WERI-Rb-1 (cell line): ENCODE measurements at regions not wholly inside any gene's neighbourhood (a gene's known extent, or its start where the extent isn't known, plus 50 kb on each side); places are given as distances from the start of the nearest gene placed in this dataset.

Experiments used
- DNase-seq: peaks from one replicate; pipeline ENCODE4 v3.0.0-alpha.2; 2020
- H3K27ac ChIP-seq: fragments of 250-450 bp; sonication (Bioruptor Pico); 2 replicates; pipeline ENCODE4 v1.5.1; 2020; ENCODE audit warnings: mild to moderate bottlenecking, moderate library complexity
- H3K27me3 ChIP-seq: fragments of 250-450 bp; sonication (Bioruptor Pico); 2 replicates; pipeline ENCODE4 v1.5.1; 2021; ENCODE audit warnings: mild to moderate bottlenecking, low read depth, moderate library complexity; ENCODE audit not compliant: insufficient read depth, severe bottlenecking
- H3K36me3 ChIP-seq: fragments of 250-450 bp; sonication (Bioruptor Pico); 2 replicates; pipeline ENCODE4 v1.5.1; 2020; ENCODE audit warnings: mild to moderate bottlenecking, moderate library complexity
- H3K4me3 ChIP-seq: 2 replicates; pipeline ENCODE4 v1.5.1; 2011; ENCODE audit warnings: low read depth, mild to moderate bottlenecking, control low read depth, low read length
- H3K9me3 ChIP-seq: fragments of 250-450 bp; sonication (Bioruptor Pico); 2 replicates; pipeline ENCODE4 v1.5.1; 2021; ENCODE audit warnings: mild to moderate bottlenecking, moderate library complexity; ENCODE audit not compliant: severe bottlenecking
- CTCF ChIP-seq: IDR thresholded peaks from 2 replicates; pipeline ENCODE4 v1.5.1; 2011; ENCODE audit warnings: low read depth, mild to moderate bottlenecking, control low read depth, inconsistent platforms, low read length

GRCh38 chr1:95948023-95948422 lies 714.0 kb downstream of the RWDD3 start:
- Histone ChIP-seq H3K27ac (no peak overlapping the region), H3K36me3 (no peaks in the 10 kb centered on the region), H3K9me3 (no peaks in the 10 kb centered on the region), H3K4me3 (no peak overlapping the region), H3K27me3 (no peaks in the 10 kb centered on the region)
- DNase-seq: no peak
- TF ChIP-seq CTCF: no peak

- Histone ChIP-seq H3K36me3 (no peaks in the 10 kb centered on the region), H3K4me3 (no peak overlapping the region), H3K27me3 (no peaks in the 10 kb centered on the region), H3K27ac (no peak overlapping the region), H3K9me3 (no peaks in the 10 kb centered on the region)
- DNase-seq: no peak
- TF ChIP-seq CTCF: no peak
Observed at GRCh38 chr1:95951371-95952102, 717.5 kb downstream of the RWDD3 start.

- peak; percentile 20 for DNase-seq
- Histone ChIP-seq H3K36me3 (no peaks in the 10 kb centered on the region), H3K27me3 (no peaks in the 10 kb centered on the region), H3K4me3 (no peak overlapping the region), H3K9me3 (no peaks in the 10 kb centered on the region), H3K27ac (no peak overlapping the region)
- no peak; the same call in 1 of the 2 replicates for TF ChIP-seq CTCF
Observed at GRCh38 chr1:95953015-95953414, 719.0 kb downstream of the RWDD3 start.

GRCh38 chr1:95954585-95954984 lies 720.6 kb downstream of the RWDD3 start:
- no peaks in the 10 kb centered on the region for H3K36me3 ChIP-seq
- no peak for TF ChIP-seq CTCF
- no peak for DNase-seq
- H3K27me3 ChIP-seq: no peaks in the 10 kb centered on the region
- no peak overlapping the region for H3K4me3 ChIP-seq
- H3K9me3 ChIP-seq: no peaks in the 10 kb centered on the region
- no peak overlapping the region for H3K27ac ChIP-seq

GRCh38 chr1:95956215-95956614 lies 722.2 kb downstream of the RWDD3 start:
- no peak overlapping the region for H3K27ac ChIP-seq
- TF ChIP-seq CTCF: no peak
- H3K9me3 ChIP-seq: no peaks in the 10 kb centered on the region
- H3K4me3 ChIP-seq: no peak overlapping the region
- H3K27me3 ChIP-seq: no peaks in the 10 kb centered on the region
- no peaks in the 10 kb centered on the region for H3K36me3 ChIP-seq
- no peak for DNase-seq

GRCh38 chr1:95957748-95958147 lies 723.7 kb downstream of the RWDD3 start:
- TF ChIP-seq CTCF: no peak
- H3K27me3 ChIP-seq: no peaks in the 10 kb centered on the region
- no peaks in the 10 kb centered on the region for H3K9me3 ChIP-seq
- no peaks in the 10 kb centered on the region for H3K36me3 ChIP-seq
- no peak overlapping the region for H3K27ac ChIP-seq
- no peak overlapping the region for H3K4me3 ChIP-seq
- no peak for DNase-seq
